Body of pancreas (tissue), 4 donors: ENCODE measurements at regions not wholly inside any gene's neighbourhood (a gene's known extent, or its start where the extent isn't known, plus 50 kb on each side); places are given as distances from the start of the nearest gene placed in this dataset.

Experiments used
- ATAC-seq: fragments of 150-250 bp; one replicate; pipeline ENCODE4 v1.9.1; 2016
- DNase-seq, 4 donors: peaks; one replicate each; pipeline ENCODE4 v3.0.0-alpha.2; 2019
- H3K27ac ChIP-seq, 4 donors: fragments of 200-600 bp; sonication (generic); 1 replicate in 3 of 4; 2 replicates in 1 of 4; pipeline versions ENCODE4 v1.5.1 to v1.6.1; 2016 to 2019; ENCODE audit warnings: mild to moderate bottlenecking in 1 of 4, mixed read lengths in 1 of 4, moderate library complexity in 1 of 4
- H3K27me3 ChIP-seq, 2 donors: fragments of 200-600 bp; sonication (generic); one replicate each; pipeline ENCODE4 v1.6.0; 2016; ENCODE audit warnings: mild to moderate bottlenecking in 1 of 2
- H3K36me3 ChIP-seq, 2 donors: fragments of 200-600 bp; sonication (generic); replicated peaks in 1 of 2; 2 replicates each; pipeline ENCODE4 v1.5.1; 2016; ENCODE audit warnings: low read depth in 2 of 2; ENCODE audit not compliant: insufficient read depth in 1 of 2
- H3K4me1 ChIP-seq: fragments of 200-600 bp; sonication (generic); one replicate; pipeline ENCODE4 v1.6.0; 2016
- H3K4me3 ChIP-seq, 2 donors: fragments of 200-600 bp; sonication (generic); 1 replicate in 1 of 2; 2 replicates in 1 of 2; pipeline ENCODE4 v1.5.1; 2016 to 2019
- H3K9me3 ChIP-seq, 3 donors: fragments of 200-600 bp; sonication (generic); 1 replicate in 2 of 3; 2 replicates in 1 of 3; pipeline ENCODE4 v1.5.1; 2016
- CTCF ChIP-seq, 7 experiments: fragments of 450-650 bp in 4 of 7; fragments of 200-600 bp in 3 of 7; sonication (generic) in 3 of 7; IDR thresholded peaks; one replicate each; pipeline ENCODE4 v1.5.1; 2016 to 2019; ENCODE audit warnings: antibody characterized with exemption in 7 of 7
- POLR2A ChIP-seq, 3 donors: fragments of 450-650 bp; IDR thresholded peaks; one replicate each; pipeline ENCODE4 v1.6.1; 2016; ENCODE audit warnings: antibody characterized with exemption in 3 of 3, mild to moderate bottlenecking in 2 of 3
- WGBS, 2 donors: methylation state at CpG; one replicate each; pipeline ENCODE4 v1.1.5; 2017; 5-methylcytosine and 5-hydroxymethylcytosine counted together
- intact Hi-C: fragments of 100-400 bp; cut with DNase I; formaldehyde crosslinking; loops from one replicate; pipeline ENCODE4 v1.15.1; 2023

- whole genome bisulfite sequencing, 2 donors: 72 to 83% methylated on average over 6 of the region's 6 CpGs
- no peaks in the 10 kb centered on the region for H3K4me1 ChIP-seq
- H3K27ac ChIP-seq: no peak overlapping the region
- TF ChIP-seq CTCF (IDR thresholded peaks at IDR 0.05): no peak
- no peak for TF ChIP-seq POLR2A (IDR thresholded peaks at IDR 0.05)
- DNase-seq (no peak), ATAC-seq (no peak)
- no peaks in the 10 kb centered on the region for H3K27me3 ChIP-seq
- intact Hi-C loops: no loop called here
- no peak overlapping the region for H3K4me3 ChIP-seq
- H3K36me3 ChIP-seq: no peaks in the 10 kb centered on the region
- no peaks in the 10 kb centered on the region for H3K9me3 ChIP-seq
These were observed 132.0 kb upstream of the SERP2 start for GRCh38 chr13:44241638-44242037.

GRCh38 chr13:44242766-44243165 is 130.9 kb upstream of the SERP2 start:
- no peaks in the 10 kb centered on the region for H3K9me3 ChIP-seq
- no peak for ATAC-seq

GRCh38 chr13:44243198-44243857 is 130.3 kb upstream of the SERP2 start:
- DNase-seq: peak in 2 of 4 donors; percentile 42 to 61
- Histone ChIP-seq H3K27me3 (no peaks in the 10 kb centered on the region), H3K9me3 (no peaks in the 10 kb centered on the region), H3K36me3 (no peaks in the 10 kb centered on the region), H3K4me3 (no peak overlapping the region), H3K27ac (no peak overlapping the region), H3K4me1 (peaks cover 3% of the 10 kb centered on the region)
- intact Hi-C loops: no loop called here
- peak; percentile 18 for ATAC-seq
- 63 to 78% methylated on average over 11 of the region's 11 CpGs for WGBS, 2 donors
- TF ChIP-seq CTCF (IDR thresholded peaks at IDR 0.05): peak in 3 of 7 experiments; percentile 15 to 52 (median 32)
- no peak for TF ChIP-seq POLR2A (IDR thresholded peaks at IDR 0.05)

More at GRCh38 chr13:44242766-44243165, 130.9 kb upstream of the SERP2 start:
- intact Hi-C loops: no loop called here
- Histone ChIP-seq H3K27me3 (no peaks in the 10 kb centered on the region), H3K4me3 (no peak overlapping the region), H3K36me3 (no peaks in the 10 kb centered on the region), H3K4me1 (no peaks in the 10 kb centered on the region), H3K27ac (no peak overlapping the region)
- no peak for TF ChIP-seq POLR2A (IDR thresholded peaks at IDR 0.05)
- no peak for TF ChIP-seq CTCF (IDR thresholded peaks at IDR 0.05)
- WGBS, 2 donors: 79 to 86% methylated on average over 3 of the region's 3 CpGs
- DNase-seq: no peak

DNA sequence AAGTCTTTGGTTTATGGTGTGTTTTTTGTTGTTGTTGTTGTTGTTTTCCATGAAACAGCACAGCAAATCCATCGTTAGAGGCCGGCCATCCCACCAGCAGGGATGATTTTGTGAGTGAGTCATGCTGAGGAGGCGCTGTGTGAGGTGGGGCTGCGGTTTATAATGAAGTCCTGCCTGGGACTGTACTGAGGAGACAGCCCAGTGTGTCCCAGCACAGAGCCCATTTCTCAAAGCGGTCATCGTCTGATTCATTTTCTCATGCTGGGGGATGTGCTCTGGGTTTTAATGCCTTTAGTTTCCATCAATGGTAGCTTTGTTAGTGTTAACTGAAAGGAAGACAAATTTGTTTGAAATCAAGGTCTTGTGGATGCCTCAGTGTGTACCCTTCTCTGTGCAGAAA is 129.3 kb upstream of the SERP2 start:
- Histone ChIP-seq H3K4me1 (peaks cover 13% of the 10 kb centered on the region), H3K27ac (no peak overlapping the region), H3K9me3 (no peaks in the 10 kb centered on the region), H3K4me3 (no peak overlapping the region), H3K27me3 (no peaks in the 10 kb centered on the region), H3K36me3 (no peaks in the 10 kb centered on the region)
- 84 to 94% methylated on average over 6 of the region's 6 CpGs for WGBS, 2 donors
- intact Hi-C loops: no loop called here
- ATAC-seq: no peak
- no peak for TF ChIP-seq CTCF (IDR thresholded peaks at IDR 0.05)
- TF ChIP-seq POLR2A (IDR thresholded peaks at IDR 0.05): no peak
- DNase-seq: no peak

DNA sequence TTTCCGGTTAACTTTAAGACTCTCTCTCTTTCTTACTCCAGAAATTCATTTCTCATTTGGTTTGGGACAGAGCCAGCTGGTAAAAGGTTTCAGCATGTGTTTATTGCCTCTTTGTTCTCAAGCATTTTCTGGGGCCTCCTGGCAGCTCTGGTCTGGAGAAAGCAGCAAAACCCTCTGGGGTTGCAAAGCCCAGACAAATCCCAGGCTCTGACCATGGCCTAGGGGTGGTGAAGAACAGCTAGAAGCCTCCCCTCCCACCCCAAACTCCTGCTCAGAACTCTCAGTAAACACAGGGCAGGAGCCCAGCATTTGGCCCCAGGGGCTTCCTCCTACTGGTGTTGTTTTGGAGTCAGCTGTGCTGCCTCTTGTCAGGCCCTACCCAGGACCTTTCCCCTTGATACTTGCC is 124.2 kb upstream of the SERP2 start:
- 24 to 27% methylated on average over 1 of the region's 1 CpG for WGBS, 2 donors
- Histone ChIP-seq H3K9me3 (no peaks in the 10 kb centered on the region), H3K36me3 (no peaks in the 10 kb centered on the region), H3K4me1 (peaks cover 21% of the 10 kb centered on the region), H3K4me3 (no peak overlapping the region), H3K27me3 (no peaks in the 10 kb centered on the region), H3K27ac (peak overlapping the region; percentile 33 to 72 (median 56))
- DNase-seq (peak; percentile 42 to 65 (median 56)), ATAC-seq (peak; percentile 74)
- intact Hi-C loops: no loop called here
- no peak for TF ChIP-seq CTCF (IDR thresholded peaks at IDR 0.05)
- no peak for TF ChIP-seq POLR2A (IDR thresholded peaks at IDR 0.05)
